Neural cell (in vitro differentiated cells): ENCODE measurements at regions not wholly inside any gene's neighbourhood (a gene's known extent, or its start where the extent isn't known, plus 50 kb on each side); places are given as distances from the start of the nearest gene placed in this dataset.

Experiments
- H2AFZ ChIP-seq: fragments of 200-600, 300-800 bp; sonication (generic), shearing (Covaris generic); 2 replicates; pipeline ENCODE4 v1.6.0; 2014; ENCODE audit warnings: low read depth, mild to moderate bottlenecking, antibody characterized with exemption, low read length, moderate library complexity
- H3F3A ChIP-seq: fragments of 200-600 bp; shearing (Covaris generic); 2 replicates; pipeline ENCODE4 v1.6.1; 2016; ENCODE audit warnings: mild to moderate bottlenecking, moderate library complexity, mixed read lengths, antibody characterized with exemption, low read length; ENCODE audit not compliant: insufficient read depth, poor library complexity, severe bottlenecking
- H3K27ac ChIP-seq: fragments of 200-600, 300-800 bp; sonication (generic), shearing (Covaris generic); 2 replicates; pipeline ENCODE4 v1.5.1; 2014; ENCODE audit warnings: mild to moderate bottlenecking, low read length, moderate library complexity
- H3K27me3 ChIP-seq: fragments of 300-800, 200-600 bp; sonication (generic), shearing (Covaris generic); 2 replicates; pipeline ENCODE4 v1.6.0; 2014; ENCODE audit warnings: mild to moderate bottlenecking, low read depth, low read length, moderate library complexity; ENCODE audit not compliant: insufficient read depth
- H3K36me3 ChIP-seq: fragments of 300-800, 200-600 bp; sonication (generic), shearing (Covaris generic); 2 replicates; pipeline ENCODE4 v1.5.1; 2014; ENCODE audit warnings: mild to moderate bottlenecking, antibody characterized with exemption, low read length, moderate library complexity; ENCODE audit not compliant: insufficient read depth
- H3K4me2 ChIP-seq: fragments of 300-800, 200-600 bp; sonication (generic), shearing (Covaris generic); 2 replicates; pipeline ENCODE4 v1.6.0; 2014; ENCODE audit warnings: mild to moderate bottlenecking, low read length
- H3K4me3 ChIP-seq: fragments of 300-800, 200-600 bp; sonication (generic), shearing (Covaris generic); 2 replicates; pipeline ENCODE4 v1.5.1; 2014; ENCODE audit warnings: mild to moderate bottlenecking, low read length, moderate library complexity
- H3K79me2 ChIP-seq: fragments of 200-600 bp; shearing (Covaris generic); replicated peaks from 2 replicates; pipeline ENCODE4 v1.6.0; 2014; ENCODE audit warnings: mild to moderate bottlenecking, low read length, moderate library complexity; ENCODE audit not compliant: insufficient read depth
- H3K9ac ChIP-seq: fragments of 300-800, 200-600 bp; sonication (generic), shearing (Covaris generic); 2 replicates; pipeline ENCODE4 v1.6.1; 2016; ENCODE audit warnings: mild to moderate bottlenecking, low read length, mixed read lengths
- H3K9me2 ChIP-seq: fragments of 200-600 bp; shearing (Covaris generic); 2 replicates; pipeline ENCODE4 v1.6.1; 2016; ENCODE audit warnings: mild to moderate bottlenecking, low read length, mixed read lengths; ENCODE audit not compliant: insufficient read depth
- H3K9me3 ChIP-seq: fragments of 200-600, 300-800 bp; sonication (generic), shearing (Covaris generic); 2 replicates; pipeline ENCODE4 v1.6.1; 2016; ENCODE audit warnings: mild to moderate bottlenecking, mixed run types, low read length, moderate library complexity, mixed read lengths
- H4K20me1 ChIP-seq: fragments of 200-600 bp; shearing (Covaris generic); 2 replicates; pipeline ENCODE4 v1.6.1; 2016; ENCODE audit warnings: mild to moderate bottlenecking, mixed run types; ENCODE audit not compliant: insufficient read depth
- EP300 ChIP-seq: fragments of 450-650 bp; conservative IDR thresholded peaks from 2 replicates; pipeline ENCODE4 v1.6.1; 2014; ENCODE audit warnings: antibody characterized with exemption, mild to moderate bottlenecking, moderate library complexity; ENCODE audit not compliant: poor library complexity, severe bottlenecking
- EZH2 ChIP-seq: fragments of 200-600, 300-800 bp; shearing (Covaris generic), sonication (generic); IDR thresholded peaks from 2 replicates; pipeline ENCODE4 v1.6.1; 2014; ENCODE audit warnings: antibody characterized with exemption, low read length, borderline replicate concordance, mild to moderate bottlenecking; ENCODE audit not compliant: insufficient read depth, poor library complexity, severe bottlenecking
- MXI1 ChIP-seq: fragments of 450-650 bp; conservative IDR thresholded peaks from 2 replicates; pipeline ENCODE4 v1.6.1; 2014; ENCODE audit warnings: antibody characterized with exemption, mild to moderate bottlenecking; ENCODE audit not compliant: poor library complexity, severe bottlenecking
- POLR2AphosphoS5 ChIP-seq: IDR thresholded peaks from 2 replicates; pipeline ENCODE4 v1.6.1; 2012
- RAD21 ChIP-seq: fragments of 450-650 bp; conservative IDR thresholded peaks from 2 replicates; pipeline ENCODE4 v1.6.1; 2014; ENCODE audit warnings: antibody characterized with exemption, mild to moderate bottlenecking, moderate library complexity
- SMC3 ChIP-seq: fragments of 450-650 bp; conservative IDR thresholded peaks from 2 replicates; pipeline ENCODE4 v1.6.1; 2014; ENCODE audit warnings: antibody characterized with exemption, mild to moderate bottlenecking, moderate library complexity; ENCODE audit not compliant: poor library complexity
- TAF1 ChIP-seq: IDR thresholded peaks from 2 replicates; pipeline ENCODE4 v1.6.1; 2012; ENCODE audit warnings: low read depth
- TF ChIP-seq, protein P1 (sequence below): IDR thresholded peaks from 2 replicates; pipeline ENCODE4 v1.6.1; 2012; ENCODE audit warnings: borderline replicate concordance
- TF ChIP-seq, protein P2 (sequence below): fragments of 450-650 bp; IDR thresholded peaks from 2 replicates; pipeline ENCODE4 v1.5.1; 2014; ENCODE audit warnings: antibody characterized with exemption, mild to moderate bottlenecking, moderate library complexity; ENCODE audit not compliant: poor library complexity, severe bottlenecking

- TF ChIP-seq TAF1 (no peak), MXI1 (no peak), RAD21 (no peak), EZH2 (no peak), POLR2AphosphoS5 (no peak), EP300 (no peak), SMC3 (no peak)
- TF ChIP-seq, protein P1, sequence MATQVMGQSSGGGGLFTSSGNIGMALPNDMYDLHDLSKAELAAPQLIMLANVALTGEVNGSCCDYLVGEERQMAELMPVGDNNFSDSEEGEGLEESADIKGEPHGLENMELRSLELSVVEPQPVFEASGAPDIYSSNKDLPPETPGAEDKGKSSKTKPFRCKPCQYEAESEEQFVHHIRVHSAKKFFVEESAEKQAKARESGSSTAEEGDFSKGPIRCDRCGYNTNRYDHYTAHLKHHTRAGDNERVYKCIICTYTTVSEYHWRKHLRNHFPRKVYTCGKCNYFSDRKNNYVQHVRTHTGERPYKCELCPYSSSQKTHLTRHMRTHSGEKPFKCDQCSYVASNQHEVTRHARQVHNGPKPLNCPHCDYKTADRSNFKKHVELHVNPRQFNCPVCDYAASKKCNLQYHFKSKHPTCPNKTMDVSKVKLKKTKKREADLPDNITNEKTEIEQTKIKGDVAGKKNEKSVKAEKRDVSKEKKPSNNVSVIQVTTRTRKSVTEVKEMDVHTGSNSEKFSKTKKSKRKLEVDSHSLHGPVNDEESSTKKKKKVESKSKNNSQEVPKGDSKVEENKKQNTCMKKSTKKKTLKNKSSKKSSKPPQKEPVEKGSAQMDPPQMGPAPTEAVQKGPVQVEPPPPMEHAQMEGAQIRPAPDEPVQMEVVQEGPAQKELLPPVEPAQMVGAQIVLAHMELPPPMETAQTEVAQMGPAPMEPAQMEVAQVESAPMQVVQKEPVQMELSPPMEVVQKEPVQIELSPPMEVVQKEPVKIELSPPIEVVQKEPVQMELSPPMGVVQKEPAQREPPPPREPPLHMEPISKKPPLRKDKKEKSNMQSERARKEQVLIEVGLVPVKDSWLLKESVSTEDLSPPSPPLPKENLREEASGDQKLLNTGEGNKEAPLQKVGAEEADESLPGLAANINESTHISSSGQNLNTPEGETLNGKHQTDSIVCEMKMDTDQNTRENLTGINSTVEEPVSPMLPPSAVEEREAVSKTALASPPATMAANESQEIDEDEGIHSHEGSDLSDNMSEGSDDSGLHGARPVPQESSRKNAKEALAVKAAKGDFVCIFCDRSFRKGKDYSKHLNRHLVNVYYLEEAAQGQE: no peak
- TF ChIP-seq, protein P2, sequence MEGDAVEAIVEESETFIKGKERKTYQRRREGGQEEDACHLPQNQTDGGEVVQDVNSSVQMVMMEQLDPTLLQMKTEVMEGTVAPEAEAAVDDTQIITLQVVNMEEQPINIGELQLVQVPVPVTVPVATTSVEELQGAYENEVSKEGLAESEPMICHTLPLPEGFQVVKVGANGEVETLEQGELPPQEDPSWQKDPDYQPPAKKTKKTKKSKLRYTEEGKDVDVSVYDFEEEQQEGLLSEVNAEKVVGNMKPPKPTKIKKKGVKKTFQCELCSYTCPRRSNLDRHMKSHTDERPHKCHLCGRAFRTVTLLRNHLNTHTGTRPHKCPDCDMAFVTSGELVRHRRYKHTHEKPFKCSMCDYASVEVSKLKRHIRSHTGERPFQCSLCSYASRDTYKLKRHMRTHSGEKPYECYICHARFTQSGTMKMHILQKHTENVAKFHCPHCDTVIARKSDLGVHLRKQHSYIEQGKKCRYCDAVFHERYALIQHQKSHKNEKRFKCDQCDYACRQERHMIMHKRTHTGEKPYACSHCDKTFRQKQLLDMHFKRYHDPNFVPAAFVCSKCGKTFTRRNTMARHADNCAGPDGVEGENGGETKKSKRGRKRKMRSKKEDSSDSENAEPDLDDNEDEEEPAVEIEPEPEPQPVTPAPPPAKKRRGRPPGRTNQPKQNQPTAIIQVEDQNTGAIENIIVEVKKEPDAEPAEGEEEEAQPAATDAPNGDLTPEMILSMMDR: no peak
- H3K36me3 ChIP-seq: no peaks in the 10 kb centered on the region
- H3K9me2 ChIP-seq: no peaks in the 10 kb centered on the region
- no peak overlapping the region for H3K9ac ChIP-seq
- no peaks in the 10 kb centered on the region for H3K27me3 ChIP-seq
- no peak overlapping the region for H3K4me3 ChIP-seq
- no peaks in the 10 kb centered on the region for H4K20me1 ChIP-seq
- peaks cover 2% of the 10 kb centered on the region for H3F3A ChIP-seq
- H3K79me2 ChIP-seq: no peaks in the 10 kb centered on the region
- H3K9me3 ChIP-seq: no peaks in the 10 kb centered on the region
- no peak overlapping the region for H3K4me2 ChIP-seq
- H2AFZ ChIP-seq: no peak overlapping the region
- no peak overlapping the region for H3K27ac ChIP-seq
Observed at GRCh38 chr18:44536046-44536445, 144.6 kb upstream of the SETBP1 start.

DNA sequence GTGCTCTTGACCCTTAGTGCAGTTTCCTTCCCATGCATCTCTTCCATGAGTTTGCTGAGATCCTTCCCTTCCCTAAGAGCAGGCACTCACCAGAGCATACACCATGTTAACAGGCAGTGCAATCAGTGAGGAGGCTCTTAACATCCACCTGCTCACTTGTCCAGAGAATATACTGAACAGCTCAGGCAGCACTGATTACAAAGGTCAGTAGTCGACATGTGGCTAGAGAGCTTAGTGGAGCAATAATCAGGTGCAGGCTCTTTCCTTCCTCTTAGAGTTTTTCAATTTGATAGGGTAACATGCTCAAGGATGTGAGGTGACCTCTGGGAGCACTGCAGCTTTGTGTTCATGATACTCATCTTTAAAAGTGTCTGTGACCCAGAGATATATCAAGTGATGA is 144.1 kb upstream of the SETBP1 start:
- Histone ChIP-seq H3K4me3 (no peak overlapping the region), H3K79me2 (no peaks in the 10 kb centered on the region), H3K36me3 (no peaks in the 10 kb centered on the region), H3K27ac (no peak overlapping the region), H2AFZ (no peak overlapping the region), H3F3A (no peaks in the 10 kb centered on the region), H3K27me3 (no peaks in the 10 kb centered on the region), H3K9me3 (no peaks in the 10 kb centered on the region), H3K9me2 (no peaks in the 10 kb centered on the region), H3K4me2 (no peak overlapping the region), H4K20me1 (no peaks in the 10 kb centered on the region), H3K9ac (no peak overlapping the region)
- TF ChIP-seq EP300 (no peak), EZH2 (no peak), MXI1 (no peak), SMC3 (no peak), TAF1 (no peak), POLR2AphosphoS5 (no peak), RAD21 (no peak)
- TF ChIP-seq, protein P1: no peak
- TF ChIP-seq, protein P2: no peak
